ENCODE measurements at regions not wholly inside any gene's neighbourhood (a gene's known extent, or its start where the extent isn't known, plus 50 kb on each side); places are given as distances from the start of the nearest gene placed in this dataset.

- no peak overlapping the region for H3K27ac Mint-ChIP-seq
- H3K4me3 Mint-ChIP-seq (ENCODE audit: low read depth) = no peak overlapping the region
- no peaks in the 10 kb centered on the region for H3K36me3 Mint-ChIP-seq (ENCODE audit: insufficient read depth)
- peaks cover 35% of the 10 kb centered on the region for H3K4me1 Mint-ChIP-seq (ENCODE audit: low read depth)
- no peaks in the 10 kb centered on the region for H3K27me3 Mint-ChIP-seq
- TF ChIP-seq CTCF (IDR thresholded peaks at IDR 0.05; ENCODE audit: unreplicated experiment) = no peak
- no peak for DNase-seq (ENCODE audit: low spot score, unreplicated experiment)
- H3K9me3 Mint-ChIP-seq (ENCODE audit: low read depth) = peaks cover 4% of the 10 kb centered on the region
Observed at GRCh38 chr5:126363658-126364057, 59.6 kb upstream of the GRAMD2B start.

GRCh38 chr5:126364206-126364902 is 58.9 kb upstream of the GRAMD2B start:
- no peak for TF ChIP-seq CTCF (IDR thresholded peaks at IDR 0.05; ENCODE audit: unreplicated experiment)
- no peak overlapping the region for H3K27ac Mint-ChIP-seq
- H3K4me1 Mint-ChIP-seq (ENCODE audit: low read depth) = peaks cover 39% of the 10 kb centered on the region
- no peaks in the 10 kb centered on the region for H3K36me3 Mint-ChIP-seq (ENCODE audit: insufficient read depth)
- DNase-seq (ENCODE audit: low spot score, unreplicated experiment) = no peak
- no peaks in the 10 kb centered on the region for H3K27me3 Mint-ChIP-seq
- H3K9me3 Mint-ChIP-seq (ENCODE audit: low read depth) = peaks cover 4% of the 10 kb centered on the region
- no peak overlapping the region for H3K4me3 Mint-ChIP-seq (ENCODE audit: low read depth)

GRCh38 chr5:126365446-126366198 is 57.6 kb upstream of the GRAMD2B start:
- H3K9me3 Mint-ChIP-seq (ENCODE audit: low read depth) = peaks cover 4% of the 10 kb centered on the region
- no peak for TF ChIP-seq CTCF (IDR thresholded peaks at IDR 0.05; ENCODE audit: unreplicated experiment)
- H3K36me3 Mint-ChIP-seq (ENCODE audit: insufficient read depth) = no peaks in the 10 kb centered on the region
- H3K27ac Mint-ChIP-seq = peak overlapping the region; percentile 24
- H3K4me1 Mint-ChIP-seq (ENCODE audit: low read depth) = peaks cover 47% of the 10 kb centered on the region
- H3K4me3 Mint-ChIP-seq (ENCODE audit: low read depth) = no peak overlapping the region
- no peaks in the 10 kb centered on the region for H3K27me3 Mint-ChIP-seq
- no peak for DNase-seq (ENCODE audit: low spot score, unreplicated experiment)

- H3K36me3 Mint-ChIP-seq (ENCODE audit: insufficient read depth) = no peaks in the 10 kb centered on the region
- no peaks in the 10 kb centered on the region for H3K27me3 Mint-ChIP-seq
- DNase-seq (ENCODE audit: low spot score, unreplicated experiment) = no peak
- peaks cover 53% of the 10 kb centered on the region for H3K4me1 Mint-ChIP-seq (ENCODE audit: low read depth)
- H3K9me3 Mint-ChIP-seq (ENCODE audit: low read depth) = peaks cover 4% of the 10 kb centered on the region
- TF ChIP-seq CTCF (IDR thresholded peaks at IDR 0.05; ENCODE audit: unreplicated experiment) = no peak
- H3K4me3 Mint-ChIP-seq (ENCODE audit: low read depth) = no peak overlapping the region
- peak overlapping the region; percentile 24 for H3K27ac Mint-ChIP-seq
Observed at GRCh38 chr5:126366199-126366560, 57.0 kb upstream of the GRAMD2B start.

- Mint-ChIP-seq H3K4me3 (ENCODE audit: low read depth) (no peak overlapping the region), H3K9me3 (ENCODE audit: low read depth) (peaks cover 4% of the 10 kb centered on the region), H3K27me3 (no peaks in the 10 kb centered on the region), H3K36me3 (ENCODE audit: insufficient read depth) (no peaks in the 10 kb centered on the region), H3K4me1 (ENCODE audit: low read depth) (peaks cover 59% of the 10 kb centered on the region), H3K27ac (peak overlapping the region; percentile 70)
- DNase-seq (ENCODE audit: low spot score, unreplicated experiment) = no peak
- TF ChIP-seq CTCF (IDR thresholded peaks at IDR 0.05; ENCODE audit: unreplicated experiment) = no peak
Observed at GRCh38 chr5:126368239-126368812, 54.9 kb upstream of the GRAMD2B start.
